MM.1S (cell line): ENCODE measurements at regions not wholly inside any gene's neighbourhood (a gene's known extent, or its start where the extent isn't known, plus 50 kb on each side); places are given as distances from the start of the nearest gene placed in this dataset.
A peak's percentile ranks its signal among the peaks of the same experiment; 100 is the strongest.

ENCODE experiments used
- DNase-seq: peaks from one replicate; pipeline ENCODE4 v3.0.0-alpha.2; 2015
- H2AFZ ChIP-seq: fragments of 300-600 bp; sonication (generic); 2 replicates; pipeline ENCODE4 v1.6.0; 2016; ENCODE audit warnings: antibody characterized with exemption, low read length
- H3F3A ChIP-seq: fragments of 300-600 bp; sonication (generic); 2 replicates; pipeline ENCODE4 v1.6.1; 2016; ENCODE audit warnings: mild to moderate bottlenecking, antibody characterized with exemption, low read length, moderate library complexity, mixed read lengths; ENCODE audit not compliant: insufficient read depth
- H3K27ac ChIP-seq: fragments of 300-600 bp; sonication (generic); 2 replicates; pipeline ENCODE4 v1.5.1; 2016; ENCODE audit warnings: mild to moderate bottlenecking, low read length
- H3K27me3 ChIP-seq: fragments of 300-600 bp; sonication (generic); replicated peaks from 2 replicates; pipeline ENCODE4 v1.6.0; 2016; ENCODE audit warnings: low read length; ENCODE audit not compliant: insufficient read depth
- H3K36me3 ChIP-seq: fragments of 300-600 bp; sonication (generic); replicated peaks from 2 replicates; pipeline ENCODE4 v1.6.1; 2016; ENCODE audit warnings: mild to moderate bottlenecking, low read length, mixed read lengths; ENCODE audit not compliant: insufficient read depth
- H3K4me1 ChIP-seq: fragments of 300-600 bp; sonication (generic); 2 replicates; pipeline ENCODE4 v1.6.1; 2016; ENCODE audit warnings: low read length, mixed read lengths
- H3K4me2 ChIP-seq: fragments of 300-600 bp; sonication (generic); 2 replicates; pipeline ENCODE4 v1.6.0; 2016; ENCODE audit warnings: low read depth, low read length
- H3K4me3 ChIP-seq: fragments of 300-600 bp; sonication (generic); 2 replicates; pipeline ENCODE4 v1.5.1; 2016; ENCODE audit warnings: low read length, mixed read lengths
- H3K79me2 ChIP-seq: fragments of 300-600 bp; sonication (generic); 2 replicates; pipeline ENCODE4 v1.6.1; 2016; ENCODE audit warnings: mixed run types, low read length, mixed read lengths
- H3K9ac ChIP-seq: fragments of 300-600 bp; sonication (generic); 2 replicates; pipeline ENCODE4 v1.6.1; 2016; ENCODE audit warnings: low read length, mixed read lengths
- H3K9me2 ChIP-seq: fragments of 300-600 bp; sonication (generic); replicated peaks from 2 replicates; pipeline ENCODE4 v1.6.1; 2016; ENCODE audit warnings: mild to moderate bottlenecking, low read length, mixed read lengths; ENCODE audit not compliant: insufficient read depth
- H3K9me3 ChIP-seq: fragments of 300-600 bp; sonication (generic); replicated peaks from 2 replicates; pipeline ENCODE4 v1.6.1; 2016; ENCODE audit warnings: mild to moderate bottlenecking, low read length, mixed read lengths; ENCODE audit not compliant: insufficient read depth
- H4K20me1 ChIP-seq: fragments of 300-600 bp; sonication (generic); 2 replicates; pipeline ENCODE4 v1.6.1; 2016; ENCODE audit warnings: mild to moderate bottlenecking, low read length, moderate library complexity, mixed read lengths; ENCODE audit not compliant: insufficient read depth
- CTCF ChIP-seq: fragments of 300-600 bp; sonication (generic); IDR thresholded peaks from 2 replicates; pipeline ENCODE4 v1.5.1; 2016; ENCODE audit warnings: antibody characterized with exemption, low read length, mixed read lengths
- EZH2 ChIP-seq: fragments of 300-600 bp; sonication (generic); optimal IDR thresholded peaks from 2 replicates; pipeline ENCODE3; 2017; ENCODE audit warnings: low read depth, mild to moderate bottlenecking, antibody characterized with exemption, low read length, mixed read lengths
- EZH2phosphoT487 ChIP-seq: fragments of 300-600 bp; sonication (generic); IDR thresholded peaks from 2 replicates; pipeline ENCODE4 v1.6.1; 2018; ENCODE audit warnings: antibody characterized with exemption, low read length

GRCh38 chr5:29017501-29017900 lies 1979.1 kb upstream of the CDH9 start:
- H3F3A ChIP-seq: no peaks in the 10 kb centered on the region
- no peak overlapping the region for H3K4me3 ChIP-seq
- no peaks in the 10 kb centered on the region for H4K20me1 ChIP-seq
- no peaks in the 10 kb centered on the region for H3K27me3 ChIP-seq
- DNase-seq: no peak
- 0 out of 2 replicates have a peak overlapping the region, but pooled peaks have one; percentile 11 for H2AFZ ChIP-seq
- no peak overlapping the region for H3K9ac ChIP-seq
- H3K4me2 ChIP-seq: no peak overlapping the region
- no peak overlapping the region for H3K27ac ChIP-seq
- TF ChIP-seq EZH2: no peak
- TF ChIP-seq CTCF: no peak
- TF ChIP-seq EZH2phosphoT487: no peak
- no peaks in the 10 kb centered on the region for H3K9me2 ChIP-seq
- H3K9me3 ChIP-seq: no peaks in the 10 kb centered on the region
- no peaks in the 10 kb centered on the region for H3K36me3 ChIP-seq
- no peaks in the 10 kb centered on the region for H3K4me1 ChIP-seq
- no peaks in the 10 kb centered on the region for H3K79me2 ChIP-seq

GRCh38 chr5:29016067-29016466 lies 1977.7 kb upstream of the CDH9 start:
- DNase-seq: no peak
- TF ChIP-seq CTCF (no peak), EZH2phosphoT487 (no peak), EZH2 (no peak)
- H4K20me1 ChIP-seq: no peaks in the 10 kb centered on the region
- no peak overlapping the region for H2AFZ ChIP-seq
- H3F3A ChIP-seq: no peaks in the 10 kb centered on the region
- no peaks in the 10 kb centered on the region for H3K9me3 ChIP-seq
- no peaks in the 10 kb centered on the region for H3K4me1 ChIP-seq
- no peak overlapping the region for H3K27ac ChIP-seq
- H3K27me3 ChIP-seq: no peaks in the 10 kb centered on the region
- no peaks in the 10 kb centered on the region for H3K79me2 ChIP-seq
- no peaks in the 10 kb centered on the region for H3K36me3 ChIP-seq
- H3K4me2 ChIP-seq: no peak overlapping the region
- H3K9ac ChIP-seq: no peak overlapping the region
- H3K9me2 ChIP-seq: no peaks in the 10 kb centered on the region
- H3K4me3 ChIP-seq: no peak overlapping the region

GRCh38 chr5:29015523-29015922 lies 1977.1 kb upstream of the CDH9 start:
- Histone ChIP-seq H3K27me3 (no peaks in the 10 kb centered on the region), H3K4me2 (no peak overlapping the region), H3K9ac (no peak overlapping the region), H3K4me3 (no peak overlapping the region), H3K4me1 (no peaks in the 10 kb centered on the region), H3K36me3 (no peaks in the 10 kb centered on the region), H3F3A (no peaks in the 10 kb centered on the region), H3K27ac (no peak overlapping the region), H3K9me2 (no peaks in the 10 kb centered on the region), H2AFZ (no peak overlapping the region), H3K79me2 (no peaks in the 10 kb centered on the region), H3K9me3 (no peaks in the 10 kb centered on the region), H4K20me1 (no peaks in the 10 kb centered on the region)
- TF ChIP-seq CTCF (no peak), EZH2 (no peak), EZH2phosphoT487 (no peak)
- DNase-seq: no peak
